GM12892 (cell line): ENCODE measurements at regions not wholly inside any gene's neighbourhood (a gene's known extent, or its start where the extent isn't known, plus 50 kb on each side); places are given as distances from the start of the nearest gene placed in this dataset.

Source experiments
- POLR2A ChIP-seq: IDR thresholded peaks from 2 replicates; pipeline ENCODE4 v1.6.1; 2011; ENCODE audit warnings: low read depth, low read length, control low read depth
- POLR2AphosphoS5 ChIP-seq: IDR thresholded peaks from 2 replicates; pipeline ENCODE4 v1.6.1; 2011; ENCODE audit warnings: low read depth, low read length, control low read depth

DNA sequence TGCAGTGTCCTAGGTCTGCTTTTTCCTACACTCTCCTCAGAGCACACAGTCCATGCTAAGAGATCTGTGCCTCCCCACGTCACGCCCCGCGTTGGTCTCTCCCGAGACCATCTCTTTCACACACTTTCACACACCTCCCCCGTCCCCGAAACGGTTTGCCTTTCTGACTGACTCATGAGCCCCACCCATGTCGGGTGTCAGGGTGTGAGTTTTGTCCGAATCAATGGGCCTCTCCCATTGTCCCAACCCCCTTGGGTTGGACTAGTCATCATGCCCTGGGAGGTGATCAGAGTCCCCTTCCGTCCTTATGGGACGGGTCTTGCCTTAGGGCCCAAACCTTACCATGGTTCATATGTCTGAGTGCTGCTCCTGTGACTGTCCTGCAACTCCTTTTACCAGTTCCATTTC lies 214.0 kb upstream of the HTR2A start:
- no peak for TF ChIP-seq POLR2A
- no peak for TF ChIP-seq POLR2AphosphoS5
